Bronchial epithelial cell (primary cell): ENCODE measurements at regions not wholly inside any gene's neighbourhood (a gene's known extent, or its start where the extent isn't known, plus 50 kb on each side); places are given as distances from the start of the nearest gene placed in this dataset.
"Not testable (repeated sequence)": the region's sequence is repeated elsewhere in the genome, so short reads cannot be mapped to it uniquely, and the experiment has no call there.

Experiments
- DNase-seq: peaks from one replicate; pipeline ENCODE4 v3.0.0-alpha.2; 2010; ENCODE audit warnings: low read depth
- FAIRE-seq: peaks from 2 replicates; lab custom pipeline; 2011; peaks lifted over from hg19 to GRCh38; lab: Jason Lieb, UNC
- H3K27me3 ChIP-seq: 2 replicates; pipeline ENCODE4 v1.5.1; 2011; ENCODE audit warnings: low read length; ENCODE audit not compliant: control insufficient read depth, insufficient read depth
- H3K36me3 ChIP-seq: 2 replicates; pipeline ENCODE4 v1.5.1; 2011; ENCODE audit warnings: low read length; ENCODE audit not compliant: control insufficient read depth, insufficient read depth
- H3K4me3 ChIP-seq: 2 replicates; pipeline ENCODE4 v1.5.1; 2011; ENCODE audit warnings: mild to moderate bottlenecking, low read depth, low read length, control low read depth
- TF ChIP-seq, protein P1 (sequence below): IDR thresholded peaks from 2 replicates; pipeline ENCODE4 v1.5.1; 2011; ENCODE audit warnings: mild to moderate bottlenecking, moderate library complexity, low read length, control low read depth, inconsistent platforms; ENCODE audit not compliant: insufficient read depth, severe bottlenecking

- not testable (repeated sequence) for H3K36me3 ChIP-seq, H3K27me3 ChIP-seq, H3K4me3 ChIP-seq, FAIRE-seq
- peak; percentile 84 for DNase-seq
Observed at GRCh38 chr5:62248192-62248591, 57.8 kb upstream of the KIF2A start.

DNA sequence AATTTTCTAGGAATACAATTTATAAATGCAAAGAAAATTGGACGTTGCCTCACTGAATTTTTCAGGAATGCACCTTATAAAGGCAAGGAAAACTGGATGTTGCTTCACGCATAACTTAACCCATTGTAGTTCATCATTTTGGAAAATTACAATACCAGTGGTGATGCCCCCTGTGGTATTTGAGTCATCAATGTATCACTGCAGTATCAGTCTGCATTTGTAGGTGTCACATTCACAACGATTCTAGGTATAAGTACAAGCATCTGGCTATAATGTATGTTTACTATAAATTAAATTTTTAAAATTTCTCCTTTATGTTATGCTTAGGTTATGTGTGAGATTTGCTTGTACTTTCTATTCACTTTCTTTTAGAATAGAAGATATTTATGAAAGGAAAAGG is 55.9 kb upstream of the KIF2A start:
- not testable (repeated sequence) for FAIRE-seq, H3K36me3 ChIP-seq, H3K4me3 ChIP-seq, H3K27me3 ChIP-seq, DNase-seq

GRCh38 chr5:62250919-62251318 is 55.1 kb upstream of the KIF2A start:
- DNase-seq, H3K4me3 ChIP-seq, FAIRE-seq, H3K27me3 ChIP-seq, H3K36me3 ChIP-seq: not testable (repeated sequence)

GRCh38 chr5:62252519-62252918 is 53.5 kb upstream of the KIF2A start:
- H3K27me3 ChIP-seq, H3K36me3 ChIP-seq, DNase-seq, H3K4me3 ChIP-seq, FAIRE-seq: not testable (repeated sequence)

DNA sequence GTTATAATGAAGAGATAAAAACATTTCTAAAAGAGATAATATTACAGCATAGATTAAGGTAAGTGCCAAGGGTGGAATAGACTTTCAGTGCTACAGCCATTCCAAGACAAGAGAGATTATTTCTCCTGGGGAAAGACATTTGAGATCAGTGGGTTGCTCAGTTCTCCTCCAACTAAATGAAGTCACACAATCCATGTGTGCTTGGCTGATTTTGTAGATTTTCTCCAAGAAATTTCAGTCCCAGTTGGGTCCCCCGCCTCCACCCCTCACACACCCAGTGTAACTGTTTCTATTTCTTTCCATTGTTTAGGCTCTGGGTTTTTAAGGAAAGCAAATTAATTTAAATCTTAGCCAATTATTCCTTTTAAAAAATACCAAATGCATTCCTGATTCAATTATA is 50.5 kb upstream of the KIF2A start:
- not testable (repeated sequence) for H3K36me3 ChIP-seq, H3K4me3 ChIP-seq, DNase-seq, FAIRE-seq, H3K27me3 ChIP-seq

DNA sequence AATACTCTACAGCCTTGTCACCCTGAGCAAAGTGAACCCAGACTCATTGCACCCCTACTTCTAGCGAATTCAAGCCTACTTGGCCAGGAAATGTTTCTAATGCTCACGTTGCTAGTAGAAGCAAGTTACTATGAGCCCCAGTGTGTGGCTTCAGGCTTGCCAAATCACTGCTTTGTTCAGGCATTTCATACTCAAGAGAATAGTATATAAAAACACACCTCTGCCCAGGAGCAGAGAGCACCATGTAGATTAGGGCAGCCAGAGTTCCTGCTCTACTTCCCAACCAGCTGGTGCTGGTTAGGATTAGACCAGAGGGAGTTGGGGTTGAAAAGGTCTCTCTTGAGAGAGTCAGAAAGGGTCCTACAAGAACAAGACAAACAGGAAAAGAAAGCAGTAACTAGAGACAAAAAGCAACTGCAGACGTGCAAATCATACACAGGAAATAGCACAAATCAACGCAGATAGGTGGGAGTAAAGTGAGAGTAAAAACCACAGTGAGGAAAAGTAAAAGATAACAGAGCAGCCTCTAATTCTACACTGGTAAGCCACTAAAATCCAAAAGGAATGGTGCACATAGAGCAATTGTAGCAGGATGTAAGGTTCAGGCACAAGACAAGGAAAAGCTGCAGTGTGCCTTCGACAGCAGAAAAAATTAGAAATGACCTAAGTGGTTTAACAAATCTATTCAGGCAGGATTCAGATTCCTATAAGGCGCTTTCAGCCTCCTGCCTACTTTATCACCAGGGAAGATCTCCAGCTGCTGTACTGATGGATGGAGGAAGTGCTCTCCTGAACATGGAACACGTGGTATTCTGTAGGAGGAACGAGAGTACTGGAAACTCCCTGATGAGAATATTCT is 49.6 kb upstream of the KIF2A start:
- DNase-seq (peak; percentile 41), FAIRE-seq (no peak)
- Histone ChIP-seq H3K36me3 (no peaks in the 10 kb centered on the region), H3K4me3 (no peak overlapping the region), H3K27me3 (no peaks in the 10 kb centered on the region)
- TF ChIP-seq, protein P1, sequence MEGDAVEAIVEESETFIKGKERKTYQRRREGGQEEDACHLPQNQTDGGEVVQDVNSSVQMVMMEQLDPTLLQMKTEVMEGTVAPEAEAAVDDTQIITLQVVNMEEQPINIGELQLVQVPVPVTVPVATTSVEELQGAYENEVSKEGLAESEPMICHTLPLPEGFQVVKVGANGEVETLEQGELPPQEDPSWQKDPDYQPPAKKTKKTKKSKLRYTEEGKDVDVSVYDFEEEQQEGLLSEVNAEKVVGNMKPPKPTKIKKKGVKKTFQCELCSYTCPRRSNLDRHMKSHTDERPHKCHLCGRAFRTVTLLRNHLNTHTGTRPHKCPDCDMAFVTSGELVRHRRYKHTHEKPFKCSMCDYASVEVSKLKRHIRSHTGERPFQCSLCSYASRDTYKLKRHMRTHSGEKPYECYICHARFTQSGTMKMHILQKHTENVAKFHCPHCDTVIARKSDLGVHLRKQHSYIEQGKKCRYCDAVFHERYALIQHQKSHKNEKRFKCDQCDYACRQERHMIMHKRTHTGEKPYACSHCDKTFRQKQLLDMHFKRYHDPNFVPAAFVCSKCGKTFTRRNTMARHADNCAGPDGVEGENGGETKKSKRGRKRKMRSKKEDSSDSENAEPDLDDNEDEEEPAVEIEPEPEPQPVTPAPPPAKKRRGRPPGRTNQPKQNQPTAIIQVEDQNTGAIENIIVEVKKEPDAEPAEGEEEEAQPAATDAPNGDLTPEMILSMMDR = no peak
